D341Med (cell line): ENCODE measurements at regions not wholly inside any gene's neighbourhood (a gene's known extent, or its start where the extent isn't known, plus 50 kb on each side); places are given as distances from the start of the nearest gene placed in this dataset.
A peak's percentile ranks its signal among the peaks of the same experiment; 100 is the strongest.
"Not testable (repeated sequence)": the region's sequence is repeated elsewhere in the genome, so short reads cannot be mapped to it uniquely, and the experiment has no call there.

ENCODE experiments used
- DNase-seq: peaks from one replicate; pipeline ENCODE4 v3.0.0; 2012; ENCODE audit warnings: low spot score

DNA sequence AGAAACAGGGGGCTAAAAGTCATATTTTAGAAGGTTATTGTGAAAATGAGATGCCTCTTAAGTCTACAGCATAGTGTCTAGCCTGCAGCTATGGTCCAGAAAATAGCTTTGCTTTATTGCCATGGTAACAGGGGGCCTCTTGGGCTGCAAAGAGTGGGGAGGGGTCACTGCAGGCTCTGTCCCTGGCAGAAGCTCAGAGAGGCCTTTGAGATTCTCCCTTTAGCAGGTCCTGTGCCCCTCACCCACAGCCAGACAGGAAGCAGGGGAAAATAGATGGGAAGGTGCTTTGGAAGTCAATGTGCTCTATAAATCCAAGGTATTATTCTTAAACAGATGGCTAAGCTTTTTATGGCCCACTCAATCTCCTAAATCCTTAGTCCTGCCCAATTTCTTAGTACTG is 1021.3 kb upstream of the GYPC start:
- DNase-seq = peak; percentile 17

- DNase-seq = no peak
These were observed 1017.6 kb upstream of the GYPC start for GRCh38 chr2:125638345-125638744.

GRCh38 chr2:125642032-125642431 is 1013.9 kb upstream of the GYPC start:
- DNase-seq = no peak

DNA sequence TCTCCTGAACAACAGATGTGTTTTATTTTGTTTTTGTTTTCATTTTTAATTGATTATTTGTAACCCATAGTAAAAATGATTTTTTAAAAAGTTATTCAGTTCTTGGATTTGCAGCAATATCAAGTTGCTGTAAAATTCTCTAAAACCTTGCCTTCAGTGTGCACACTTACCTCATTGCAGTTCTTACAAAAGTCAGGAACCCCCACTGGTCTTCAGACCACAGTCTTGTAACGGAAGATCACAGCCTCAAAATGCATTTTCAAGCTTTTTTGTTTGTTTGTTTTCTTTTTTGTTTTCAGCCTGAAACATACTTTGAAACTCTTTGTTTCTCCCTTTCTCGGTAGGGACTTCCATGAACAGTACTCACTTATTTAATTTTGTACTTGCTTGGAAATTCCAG is 1012.8 kb upstream of the GYPC start:
- DNase-seq = no peak

- DNase-seq = no peak
These were observed 1012.4 kb upstream of the GYPC start for GRCh38 chr2:125643585-125643984.

DNA sequence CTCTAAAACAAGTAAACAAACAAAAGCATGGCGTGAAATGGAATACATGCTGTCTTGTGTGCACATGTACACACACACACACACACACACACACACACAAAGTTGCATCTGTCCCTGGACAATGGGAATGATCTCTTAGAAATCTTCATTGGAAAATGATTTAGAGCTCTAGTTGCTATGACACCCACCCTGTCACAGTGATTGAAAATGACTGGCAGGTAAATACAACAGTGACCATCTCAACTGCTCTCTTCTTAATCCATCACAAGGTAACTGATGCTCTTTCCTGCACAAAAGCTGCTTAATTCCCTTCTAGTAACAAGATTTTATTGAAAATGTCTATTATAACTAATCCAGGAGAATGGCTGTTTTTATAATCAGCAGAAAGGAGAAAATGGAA is 1011.7 kb upstream of the GYPC start:
- DNase-seq = no peak

GRCh38 chr2:125652280-125652679 is 1003.7 kb upstream of the GYPC start:
- no peak for DNase-seq

DNA sequence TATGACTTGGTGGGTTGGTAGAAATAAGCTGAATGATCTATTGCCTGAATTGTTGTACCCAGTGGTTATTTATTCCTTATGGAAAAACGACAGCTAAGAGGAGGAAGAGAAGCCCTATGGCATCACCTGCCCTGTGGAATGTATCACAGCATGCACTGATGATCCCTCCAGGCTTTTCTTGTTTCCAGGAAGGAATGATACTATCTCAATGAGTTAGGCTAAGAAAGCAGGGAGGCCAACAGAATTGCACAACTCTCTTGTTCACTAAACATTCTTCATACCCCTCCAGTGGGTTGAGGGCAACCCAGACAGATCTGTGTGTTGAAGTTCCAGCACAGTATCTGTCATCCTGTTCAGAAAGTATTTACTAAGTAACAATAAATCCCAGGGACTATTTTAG is 1001.7 kb upstream of the GYPC start:
- no peak for DNase-seq

GRCh38 chr2:125656190-125656589 is 999.8 kb upstream of the GYPC start:
- no peak for DNase-seq

DNA sequence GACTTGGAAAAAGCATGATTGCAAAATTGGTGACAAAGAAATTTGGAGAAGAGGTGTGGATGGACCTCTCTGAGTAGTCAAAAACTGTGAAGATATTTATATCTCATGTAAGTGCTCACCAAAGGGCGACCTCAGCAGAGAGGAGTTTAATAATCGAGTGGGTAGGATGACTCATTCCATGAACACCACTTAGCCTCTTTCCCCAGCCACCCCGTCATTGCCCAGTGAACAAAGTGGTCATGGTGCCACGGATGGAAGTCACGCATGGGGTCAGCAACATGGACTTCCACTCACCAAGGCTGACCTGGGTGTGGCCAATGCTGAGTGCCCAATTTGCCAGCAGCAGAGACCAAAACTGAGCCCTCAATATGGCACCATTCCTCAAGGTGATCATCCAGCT is 997.4 kb upstream of the GYPC start:
- no peak for DNase-seq

GRCh38 chr2:125660369-125660768 is 995.6 kb upstream of the GYPC start:
- DNase-seq = not testable (repeated sequence)

DNA sequence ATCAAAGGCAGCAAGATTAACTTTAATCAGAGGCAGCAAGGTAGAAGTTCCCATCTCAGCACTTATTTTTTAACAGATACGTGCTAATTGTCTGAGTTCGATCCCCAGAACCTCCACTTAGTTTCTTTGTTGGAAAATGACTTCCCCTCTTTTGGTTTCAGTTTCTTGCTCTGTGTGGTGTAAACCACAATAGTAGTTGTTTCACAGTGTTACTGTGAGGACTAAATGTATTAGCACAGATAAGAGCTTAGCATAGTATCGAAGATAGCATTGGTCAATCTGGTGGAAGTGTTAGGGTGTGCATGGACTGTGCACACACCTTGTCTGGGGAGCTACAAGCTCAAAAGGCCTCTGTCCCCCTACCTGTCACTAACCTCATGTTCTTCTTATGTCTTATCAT is 988.3 kb upstream of the GYPC start:
- DNase-seq = no peak

- DNase-seq = no peak
These were observed 976.1 kb upstream of the GYPC start for GRCh38 chr2:125679903-125680302.

GRCh38 chr2:125680809-125681208 is 975.1 kb upstream of the GYPC start:
- DNase-seq = no peak

DNA sequence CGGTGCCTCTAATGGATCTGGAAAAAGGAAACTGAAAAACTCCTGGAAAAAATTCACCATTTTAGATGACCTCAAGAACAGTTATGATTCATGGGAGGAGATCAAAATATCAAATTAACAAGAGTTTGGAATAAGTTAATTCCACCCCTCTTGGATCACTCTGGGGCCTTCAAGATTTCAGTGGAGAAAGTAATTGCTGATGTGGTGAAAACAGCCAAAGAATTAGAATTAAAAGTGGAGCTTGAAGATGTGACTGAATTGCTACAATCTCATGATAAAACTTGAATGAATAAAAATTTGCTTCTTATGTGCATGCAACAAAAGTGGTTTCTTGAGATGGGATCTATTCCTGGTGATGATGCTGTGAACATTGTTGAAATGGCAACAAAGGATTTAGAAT is 974.4 kb upstream of the GYPC start:
- no peak for DNase-seq

- no peak for DNase-seq
These were observed 973.8 kb upstream of the GYPC start for GRCh38 chr2:125681976-125682805.

DNA sequence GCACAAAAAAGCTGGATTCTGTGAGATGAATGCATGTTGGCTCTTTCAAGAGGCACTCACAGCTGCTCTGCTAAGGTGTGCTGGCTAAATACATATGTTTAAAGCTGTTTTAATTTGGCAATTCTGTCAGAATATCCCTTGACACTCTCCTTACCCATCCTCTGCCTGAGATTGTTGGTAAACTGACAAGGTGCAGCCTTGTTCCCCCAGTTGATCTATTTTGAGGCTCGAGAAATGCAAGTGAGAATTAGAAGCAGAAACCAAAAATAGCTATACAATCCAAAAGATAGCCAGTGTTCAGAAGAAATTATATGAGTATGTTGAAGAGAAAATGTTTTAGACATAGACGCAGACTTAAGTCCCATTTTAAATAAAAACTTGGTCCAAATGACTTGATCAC is 971.7 kb upstream of the GYPC start:
- DNase-seq = no peak

DNA sequence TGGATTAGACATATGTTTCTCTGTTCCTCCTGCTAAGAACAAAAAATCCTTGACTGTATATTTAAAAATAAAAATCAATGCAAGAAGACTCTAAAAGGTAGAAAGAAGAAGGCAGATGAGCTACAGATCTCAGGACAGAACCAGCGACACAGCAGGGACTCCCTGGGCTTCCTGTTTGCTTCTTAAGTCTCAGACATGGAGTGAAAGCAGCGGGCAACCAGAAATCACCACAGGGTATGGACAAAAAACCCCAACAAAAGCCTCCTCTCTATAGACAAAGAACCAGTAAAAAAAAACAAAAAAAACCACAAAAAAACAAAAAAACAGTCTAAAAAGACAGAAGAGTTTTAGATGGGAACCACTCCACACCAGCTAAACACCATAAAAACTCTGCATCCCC is 971.0 kb upstream of the GYPC start:
- DNase-seq = no peak

- no peak for DNase-seq
These were observed 959.4 kb upstream of the GYPC start for GRCh38 chr2:125696560-125696959.

DNA sequence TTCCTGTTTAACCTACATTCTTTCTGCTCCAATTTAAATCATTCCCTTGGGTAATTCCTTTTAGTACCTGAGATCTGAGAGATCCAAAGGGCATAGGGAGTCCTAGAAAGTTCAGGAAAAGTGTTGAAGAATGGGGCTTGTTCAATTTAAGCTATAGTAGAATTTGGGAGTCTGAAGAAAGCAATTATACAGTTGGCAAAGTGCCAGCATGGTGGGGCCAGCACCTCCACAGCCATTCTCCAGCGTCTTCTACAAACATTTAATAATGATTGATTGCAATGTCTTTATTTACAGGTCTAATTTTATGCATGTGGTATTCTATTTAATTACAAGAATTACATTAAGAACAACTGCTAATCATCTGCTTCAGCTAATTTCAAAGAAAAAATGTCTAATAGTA is 957.7 kb upstream of the GYPC start:
- no peak for DNase-seq

GRCh38 chr2:125701070-125701469 is 954.9 kb upstream of the GYPC start:
- DNase-seq = no peak

- DNase-seq = no peak
These were observed 948.3 kb upstream of the GYPC start for GRCh38 chr2:125707611-125708010.

GRCh38 chr2:125710561-125710960 is 945.4 kb upstream of the GYPC start:
- DNase-seq = no peak

GRCh38 chr2:125711075-125711474 is 944.9 kb upstream of the GYPC start:
- no peak for DNase-seq
